Eye (tissue), 1 donor: ENCODE measurements at regions not wholly inside any gene's neighbourhood (a gene's known extent, or its start where the extent isn't known, plus 50 kb on each side); places are given as distances from the start of the nearest gene placed in this dataset.

Experiments used
- DNase-seq: peaks from one replicate; pipeline ENCODE4 v3.0.0-alpha.2; 2015

DNA sequence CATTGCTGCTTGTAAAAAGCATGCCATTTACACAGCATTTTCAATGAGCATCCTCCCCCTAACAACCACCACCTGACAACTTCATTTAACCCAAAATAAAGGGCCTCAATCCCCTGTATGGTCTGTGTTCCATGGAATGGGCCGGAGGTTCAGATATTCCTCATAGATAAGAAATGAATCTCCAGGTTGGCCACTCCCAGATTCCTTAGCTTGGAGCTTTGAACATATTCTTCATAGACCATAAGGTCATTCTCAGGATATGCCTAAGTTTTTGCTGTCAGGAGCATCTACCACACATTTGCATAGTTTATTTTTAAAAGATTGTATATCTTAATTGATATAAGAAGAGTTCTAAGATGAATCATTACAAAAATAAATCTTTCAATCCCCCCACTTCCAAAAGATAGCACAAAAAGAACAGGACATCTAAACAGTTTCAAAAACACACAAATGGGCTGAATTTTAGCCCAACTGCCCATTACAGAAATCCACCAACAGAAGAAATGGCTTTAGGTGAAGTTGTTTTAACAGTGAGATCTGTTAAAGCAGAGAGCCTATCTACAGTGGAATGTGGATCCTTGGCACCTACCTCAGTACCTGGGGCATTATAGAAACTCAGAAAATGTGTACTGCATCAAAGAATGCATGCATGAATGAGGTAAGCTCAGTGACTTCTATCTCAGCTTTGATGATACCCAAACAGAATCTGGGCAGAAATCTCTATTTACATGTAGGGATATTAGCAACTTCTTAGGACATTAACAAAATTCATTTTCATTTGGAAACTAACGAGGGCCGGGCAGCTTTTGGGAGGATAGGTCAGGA is 179.8 kb downstream of the SEC61B start:
- DNase-seq: no peak

DNA sequence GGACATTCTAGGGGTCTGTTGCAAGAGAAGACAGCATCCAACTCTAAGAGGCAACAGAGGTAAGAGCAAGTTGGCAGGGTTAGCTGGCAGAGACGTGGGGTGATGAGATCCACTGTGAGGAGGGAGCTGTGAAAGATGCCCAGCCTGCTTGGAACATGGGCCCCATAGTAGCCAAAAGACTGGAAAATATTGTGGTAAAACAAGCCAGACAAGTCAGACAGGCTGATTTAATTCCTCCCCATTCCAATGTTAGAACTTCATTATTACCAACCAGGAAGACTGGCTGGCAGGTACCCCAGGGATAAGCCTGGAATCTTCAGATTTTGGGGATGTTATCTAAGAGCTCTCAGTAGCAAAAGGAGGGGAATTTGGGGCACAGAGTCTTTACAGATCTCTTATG is 181.3 kb downstream of the SEC61B start:
- DNase-seq: no peak

DNA sequence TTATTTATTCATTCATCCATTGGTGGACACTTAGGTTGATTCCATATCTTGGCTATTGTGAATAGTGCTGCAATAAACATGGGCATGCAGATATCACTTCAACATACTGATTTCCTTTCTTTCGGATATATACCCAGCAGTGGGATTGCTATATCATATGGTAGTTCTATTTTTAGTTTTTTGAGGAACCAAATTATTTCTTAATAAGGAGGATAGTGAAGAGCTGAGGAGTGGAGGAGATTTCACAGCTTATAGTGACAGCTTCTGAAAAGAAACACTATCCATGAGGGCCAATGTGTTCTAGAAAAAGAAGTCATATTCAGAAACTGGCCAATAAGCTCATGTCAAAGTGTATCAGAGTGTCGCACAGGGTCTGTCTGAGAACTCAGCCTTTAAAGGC is 183.3 kb downstream of the SEC61B start:
- no peak for DNase-seq

DNA sequence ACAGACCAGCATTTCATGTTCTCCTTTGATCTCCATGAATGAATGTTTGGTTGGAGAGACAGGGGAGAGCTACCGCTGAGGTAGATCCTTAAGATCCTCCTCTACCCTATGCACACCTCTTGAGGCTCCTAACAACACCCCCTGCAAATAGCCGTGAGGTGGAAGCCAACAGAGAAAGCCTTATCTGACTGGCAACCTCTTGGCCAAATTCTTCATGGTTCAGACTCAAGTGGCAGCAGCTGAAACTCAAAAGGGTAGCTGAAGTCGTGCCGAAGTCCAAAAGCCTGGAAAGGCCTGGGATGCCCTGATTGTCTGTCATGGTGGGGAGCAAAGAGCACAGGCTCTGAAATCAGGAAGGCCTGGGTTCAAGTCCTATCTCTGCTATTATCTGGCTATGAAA is 184.9 kb downstream of the SEC61B start:
- DNase-seq: no peak

DNA sequence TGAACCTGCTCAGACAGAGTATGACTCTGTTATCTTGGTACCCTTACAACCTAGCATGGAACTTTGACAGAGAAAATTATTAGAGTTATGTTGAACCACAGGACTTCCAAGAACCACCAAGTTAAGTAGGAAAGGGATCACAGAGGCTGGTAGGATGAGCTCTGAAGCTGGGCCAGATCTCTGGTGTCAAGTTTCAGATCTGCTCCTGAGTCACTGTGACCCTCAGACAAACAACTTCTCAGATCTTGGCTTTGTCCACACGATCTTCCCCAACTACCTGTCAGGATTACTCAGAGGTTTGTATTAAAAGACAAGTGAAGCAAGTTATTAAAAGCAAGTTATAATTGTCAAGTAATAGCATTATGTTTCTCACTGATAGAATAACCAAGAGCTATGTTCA is 189.0 kb downstream of the SEC61B start:
- DNase-seq: no peak

DNA sequence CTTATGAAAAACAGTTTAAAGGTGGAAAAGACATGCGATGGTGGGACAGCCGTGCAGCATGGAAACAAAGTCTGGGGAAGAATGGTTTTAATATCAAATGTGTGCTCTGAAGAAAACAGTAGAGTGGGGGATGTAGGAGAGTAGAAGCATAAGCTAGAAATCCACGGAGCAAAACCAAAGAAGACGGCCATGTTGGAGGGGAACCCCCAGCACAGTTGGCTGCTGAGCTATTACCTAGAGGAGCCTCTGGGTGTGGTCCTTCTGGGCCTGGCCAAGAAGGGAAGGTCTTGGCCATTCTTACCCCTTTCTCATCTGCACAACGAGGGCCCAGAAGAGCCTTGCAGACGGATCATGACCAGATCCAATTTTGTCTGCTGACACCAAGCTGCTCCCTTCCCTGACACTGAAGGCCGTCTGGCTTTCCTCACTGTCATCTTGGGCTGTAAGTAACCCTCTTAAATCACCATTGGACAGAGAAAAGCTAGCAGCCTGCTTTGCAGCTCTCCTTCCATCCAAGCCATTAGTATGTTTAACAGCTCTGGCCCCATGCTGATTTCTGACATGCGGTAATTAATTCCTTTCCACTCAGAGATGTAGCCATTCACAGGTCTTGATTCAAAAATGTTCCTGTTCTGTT is 189.5 kb downstream of the SEC61B start:
- DNase-seq: peak; percentile 37

DNA sequence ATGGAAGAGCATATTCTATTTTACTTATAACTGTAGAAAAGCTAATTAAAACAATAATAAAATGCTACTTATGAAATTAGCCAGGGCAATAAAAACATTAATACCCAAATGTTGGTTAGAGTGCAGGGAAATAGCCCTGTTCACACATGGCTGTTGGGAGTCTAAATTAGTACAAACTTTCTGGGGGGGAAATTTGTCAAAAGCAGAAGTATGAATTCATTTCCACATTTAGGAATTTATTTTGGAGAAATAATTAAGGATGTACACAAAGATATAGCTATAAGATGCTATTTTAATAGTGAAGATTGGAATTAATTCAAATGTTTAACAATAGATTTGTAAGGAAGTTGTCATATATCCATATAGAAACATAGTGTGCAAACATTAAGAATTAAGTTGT is 190.5 kb downstream of the SEC61B start:
- DNase-seq: no peak

DNA sequence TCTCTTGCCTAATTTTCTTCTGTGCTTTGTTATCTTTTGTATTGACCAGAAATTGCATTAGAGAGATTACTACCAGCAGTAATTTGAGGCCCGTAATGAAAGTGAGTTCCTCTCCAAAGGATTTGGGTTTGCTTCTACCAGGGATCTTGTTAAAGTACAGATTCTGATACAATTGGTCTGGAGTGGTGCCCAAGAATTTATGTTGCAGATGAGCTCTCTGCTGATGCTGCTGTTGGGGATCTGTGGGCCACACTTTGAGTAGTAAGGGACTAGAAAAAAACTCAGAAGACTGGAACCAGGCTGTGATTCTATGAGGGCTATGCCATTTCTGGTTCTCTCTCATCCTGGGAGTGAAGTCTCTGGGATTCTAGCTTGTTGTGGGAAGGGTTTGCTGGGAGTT is 192.2 kb downstream of the SEC61B start:
- no peak for DNase-seq

DNA sequence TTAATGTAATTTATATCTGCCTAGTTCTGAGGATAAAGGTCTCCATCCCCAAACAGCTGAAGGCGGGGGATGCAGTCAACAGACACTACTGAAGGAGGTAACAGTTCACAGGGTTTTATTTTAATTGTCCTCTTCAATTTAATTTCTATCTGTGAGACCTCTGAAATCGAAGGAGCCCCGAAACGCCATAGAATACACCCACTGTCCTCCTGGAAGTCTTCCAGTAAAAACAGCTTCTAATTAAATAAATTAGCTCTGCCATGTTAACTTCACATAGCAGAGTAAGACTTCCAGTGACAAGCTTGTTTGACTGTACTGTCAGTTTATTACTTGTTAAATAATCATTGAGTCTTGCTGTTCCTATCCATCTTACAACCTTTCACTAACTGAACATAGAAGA is 193.5 kb downstream of the SEC61B start:
- DNase-seq: no peak

DNA sequence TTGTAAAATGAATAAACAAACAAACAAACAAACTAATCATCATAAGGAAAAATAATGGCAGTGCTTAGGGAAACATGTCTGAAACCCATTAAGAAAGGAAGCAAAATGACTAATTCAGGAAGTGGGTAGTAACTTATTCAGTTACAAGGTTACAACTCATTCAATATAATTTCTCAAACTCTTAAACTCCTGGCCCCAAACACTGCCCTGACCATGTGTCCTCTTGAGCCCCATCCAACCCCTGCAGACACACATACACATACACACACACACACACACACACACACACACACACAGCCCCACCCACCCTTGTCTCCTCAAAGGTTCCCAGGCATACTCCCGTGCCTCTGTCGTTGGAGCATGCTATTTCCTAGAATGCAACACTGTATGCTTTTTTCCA is 193.9 kb downstream of the SEC61B start:
- DNase-seq: no peak

DNA sequence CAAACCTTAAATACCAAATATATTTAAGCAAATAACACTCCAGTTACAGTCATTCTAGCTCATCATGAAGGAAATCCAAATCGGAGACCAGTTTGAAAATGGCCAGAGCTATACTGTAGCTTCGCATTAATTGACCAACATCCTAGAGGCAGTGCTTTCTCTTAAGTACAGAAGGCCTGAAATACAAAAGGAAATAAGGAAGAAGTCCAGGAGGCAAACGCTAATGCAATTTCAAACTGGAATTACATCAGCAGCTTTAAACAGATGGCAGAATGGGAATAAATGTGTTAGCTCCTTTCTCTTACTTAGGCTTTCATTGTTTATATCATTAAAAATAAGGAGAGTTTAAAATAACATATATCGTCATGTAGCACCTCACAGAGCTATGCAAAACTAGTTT is 197.0 kb downstream of the SEC61B start:
- no peak for DNase-seq

DNA sequence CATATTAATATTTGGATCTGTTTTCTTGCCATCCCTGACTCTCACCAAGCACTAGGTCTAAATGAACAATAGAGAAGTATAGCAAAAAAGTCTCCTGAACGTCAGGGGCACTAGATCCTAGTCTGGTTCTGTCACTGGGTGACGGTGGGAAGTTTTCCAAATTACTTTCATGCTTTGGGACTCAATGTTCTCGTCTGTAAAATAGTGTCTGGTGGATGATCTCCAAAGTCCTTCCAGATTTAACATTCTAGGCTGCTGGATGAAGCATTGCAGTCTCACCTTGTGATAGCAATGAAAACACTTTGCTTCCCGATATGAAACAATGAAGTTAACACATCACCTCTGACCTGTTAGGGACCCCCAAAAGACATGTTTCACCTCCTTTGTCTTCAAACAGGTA is 199.3 kb downstream of the SEC61B start:
- DNase-seq: no peak

DNA sequence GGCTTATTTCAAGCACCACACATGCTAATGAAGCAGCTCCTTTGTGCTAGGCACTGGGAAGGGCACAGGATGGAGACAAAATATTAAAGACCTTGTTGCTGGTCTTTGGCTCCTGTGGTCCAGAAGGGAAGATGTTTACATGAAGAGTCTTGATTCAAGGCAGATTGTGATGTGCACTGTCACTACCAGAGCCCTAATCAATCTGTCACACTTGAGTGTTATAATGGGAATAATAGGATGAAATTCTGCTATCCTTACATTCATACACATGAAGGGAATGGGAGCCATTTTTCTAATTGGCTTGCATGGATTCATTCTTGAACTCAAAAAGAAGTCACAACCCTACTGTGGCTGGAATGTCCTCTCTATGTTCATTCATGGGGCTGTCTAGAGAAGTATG is 203.0 kb downstream of the SEC61B start:
- no peak for DNase-seq

DNA sequence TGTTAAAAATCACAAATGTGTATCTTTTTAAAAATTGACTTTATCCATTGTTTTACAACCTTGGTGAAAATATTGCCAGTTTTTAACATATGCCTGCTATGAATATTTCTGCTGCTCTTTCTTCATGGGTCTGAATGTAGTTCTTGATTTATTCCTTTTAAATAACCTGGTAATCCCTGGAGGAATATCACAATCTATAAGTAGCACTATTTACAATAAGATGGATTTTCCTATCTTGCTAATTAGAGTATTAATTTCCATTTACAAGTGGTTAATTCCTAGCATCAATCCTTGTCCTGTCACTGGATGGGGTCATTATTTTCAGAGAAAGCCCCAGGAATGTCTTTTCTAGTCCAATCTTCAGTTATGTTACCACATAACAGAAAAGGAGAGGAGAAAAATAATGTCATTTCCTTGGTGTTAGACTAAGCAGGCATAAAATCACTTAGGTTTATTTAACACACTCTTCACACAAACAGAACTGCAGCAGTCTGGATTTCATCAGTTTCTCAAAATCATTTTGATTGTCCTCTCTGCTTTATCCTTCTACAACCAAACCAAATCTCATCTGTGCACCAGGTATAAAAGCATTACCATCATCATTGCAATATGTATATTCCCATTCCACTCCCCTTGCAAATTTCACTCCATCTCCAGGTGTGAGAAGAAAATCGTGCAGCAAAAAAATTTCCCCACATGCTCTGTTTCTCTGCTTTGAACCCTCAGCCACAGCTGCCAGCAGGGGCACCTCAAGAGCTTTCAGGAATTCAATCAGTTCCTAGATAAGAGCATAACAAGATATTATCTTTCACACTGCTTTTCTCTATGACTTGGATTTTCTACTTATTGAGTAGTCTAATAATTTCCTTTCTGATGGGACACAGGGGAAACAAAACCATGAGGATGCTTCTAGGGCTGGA is 204.1 kb downstream of the SEC61B start:
- DNase-seq: no peak

DNA sequence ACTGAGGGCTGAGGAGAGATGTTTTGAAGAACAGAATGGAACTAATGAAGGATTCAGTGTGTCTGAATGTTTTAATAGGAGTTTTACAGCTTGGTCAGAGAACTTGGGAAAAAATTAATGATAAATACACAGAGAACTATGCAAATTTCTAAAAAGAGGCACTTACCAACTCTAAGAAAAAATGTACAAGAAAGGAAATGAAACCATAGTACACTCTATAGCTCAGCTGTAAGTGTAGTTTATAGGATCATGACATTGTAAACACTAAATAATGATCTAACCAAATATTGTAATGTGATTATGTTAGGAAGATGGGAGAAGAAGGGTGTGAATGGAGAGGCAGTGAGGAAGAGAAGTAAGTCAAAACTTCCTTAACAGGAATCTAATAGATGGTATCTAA is 205.2 kb downstream of the SEC61B start:
- no peak for DNase-seq

DNA sequence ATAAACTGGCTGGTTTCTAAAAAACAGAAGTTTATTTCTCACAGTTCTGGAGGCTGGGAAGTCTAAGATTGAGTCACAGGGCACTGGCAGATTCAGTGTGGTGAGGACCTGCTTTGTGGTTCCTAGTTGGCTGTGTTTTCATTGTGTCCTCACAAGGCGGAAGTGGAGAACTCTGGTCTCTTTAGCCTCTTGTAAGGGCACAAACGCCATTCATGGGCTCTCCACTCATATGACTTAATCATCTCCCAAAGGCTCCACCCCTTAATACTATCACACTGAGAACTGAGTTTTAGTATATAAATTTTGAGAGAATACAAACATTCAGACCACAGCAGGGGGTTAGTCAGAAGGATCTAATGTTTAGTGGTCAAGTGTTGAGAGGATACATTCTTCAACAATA is 208.2 kb downstream of the SEC61B start:
- no peak for DNase-seq

DNA sequence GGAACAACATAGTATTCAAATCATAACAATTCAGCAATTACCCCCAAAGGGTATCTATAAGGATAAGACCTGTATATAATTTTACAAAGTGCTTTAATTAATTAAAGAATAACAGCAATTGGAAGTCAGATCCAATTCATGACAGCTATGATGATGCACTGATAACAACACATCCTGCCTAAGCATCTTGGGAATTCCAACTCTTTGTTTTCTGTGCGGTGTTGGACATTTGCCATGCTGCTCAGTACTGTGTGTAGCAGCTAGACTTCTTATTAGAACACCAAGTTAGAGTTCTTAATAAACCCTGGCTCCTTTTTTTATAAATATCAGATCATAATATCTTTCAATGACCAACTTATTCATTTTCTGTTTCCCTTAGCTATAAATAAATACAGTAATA is 209.0 kb downstream of the SEC61B start:
- no peak for DNase-seq

DNA sequence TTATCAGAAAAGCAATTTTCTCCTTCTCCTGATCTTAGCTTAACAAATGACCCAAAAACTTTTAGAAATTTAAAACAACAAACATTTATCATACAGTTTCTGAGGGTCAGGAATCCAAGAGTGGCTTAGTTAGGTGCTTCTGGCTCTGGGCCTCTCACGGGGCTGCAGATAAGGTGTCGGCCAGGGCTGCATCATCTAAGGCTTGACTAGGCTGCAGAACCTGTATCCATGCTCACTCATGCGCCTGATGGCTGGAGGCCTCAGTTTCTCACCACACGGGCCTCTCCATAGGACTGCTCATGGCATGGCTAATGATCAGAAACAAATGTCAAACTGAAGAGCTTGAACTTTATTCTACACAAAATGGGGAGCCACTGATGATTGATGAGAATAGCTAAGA is 210.0 kb downstream of the SEC61B start:
- no peak for DNase-seq

DNA sequence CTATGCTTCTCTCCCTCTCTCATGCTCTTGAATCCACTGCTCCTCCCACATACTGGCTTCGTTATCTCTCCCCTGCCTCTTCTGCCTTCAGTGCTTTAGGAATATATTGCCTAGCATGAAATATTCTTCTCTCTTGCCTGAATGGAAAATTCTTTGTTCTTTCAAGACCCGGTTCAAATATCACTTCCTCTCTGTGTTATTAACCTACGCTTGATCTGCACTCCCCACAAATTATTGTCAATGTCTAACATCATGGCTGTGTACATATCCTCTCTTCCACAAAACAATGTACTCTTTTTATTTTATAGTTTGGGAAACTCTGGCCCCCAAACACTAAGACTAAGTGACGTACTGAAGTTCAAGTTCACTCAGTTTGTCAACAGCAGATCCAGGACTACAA is 211.0 kb downstream of the SEC61B start:
- DNase-seq: no peak

DNA sequence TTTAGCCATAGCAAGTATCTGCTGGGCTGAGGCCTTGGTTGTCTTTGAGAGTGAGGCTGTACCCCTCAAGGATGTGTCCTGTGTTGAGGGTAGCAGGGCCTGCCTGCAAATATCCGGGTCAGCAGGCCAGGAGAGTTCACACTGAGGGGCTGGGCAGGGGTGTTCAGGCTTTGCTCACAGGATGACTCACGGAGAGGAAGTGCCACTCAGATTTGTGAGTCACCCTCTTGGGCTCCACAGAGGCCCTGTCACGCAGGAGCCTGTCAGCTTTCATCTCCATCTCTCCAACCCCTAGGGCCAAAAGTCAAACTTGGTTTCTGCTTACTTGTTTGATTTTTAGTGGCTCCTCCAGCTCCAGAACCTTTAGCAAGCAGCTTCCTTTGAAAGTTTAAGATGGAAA is 211.5 kb downstream of the SEC61B start:
- DNase-seq: peak; percentile 52

DNA sequence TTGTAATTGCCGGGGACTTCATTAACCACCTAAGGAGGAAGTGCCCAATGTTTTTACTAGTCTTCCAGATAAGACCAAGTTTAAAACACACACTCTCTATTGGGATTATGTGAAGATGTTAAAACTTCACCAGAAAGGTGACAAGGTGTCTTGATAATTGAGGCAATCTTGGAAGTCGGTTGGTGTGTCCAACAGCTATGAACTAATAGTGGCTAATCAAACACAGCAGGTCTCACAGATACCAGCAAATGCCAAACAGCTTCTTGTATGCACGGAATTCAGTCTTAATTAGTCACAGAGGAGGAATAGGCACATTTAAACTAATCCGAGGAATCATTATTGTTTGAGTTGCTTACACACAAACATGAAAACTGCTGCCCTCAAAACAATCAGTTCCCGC is 214.5 kb downstream of the SEC61B start:
- no peak for DNase-seq

DNA sequence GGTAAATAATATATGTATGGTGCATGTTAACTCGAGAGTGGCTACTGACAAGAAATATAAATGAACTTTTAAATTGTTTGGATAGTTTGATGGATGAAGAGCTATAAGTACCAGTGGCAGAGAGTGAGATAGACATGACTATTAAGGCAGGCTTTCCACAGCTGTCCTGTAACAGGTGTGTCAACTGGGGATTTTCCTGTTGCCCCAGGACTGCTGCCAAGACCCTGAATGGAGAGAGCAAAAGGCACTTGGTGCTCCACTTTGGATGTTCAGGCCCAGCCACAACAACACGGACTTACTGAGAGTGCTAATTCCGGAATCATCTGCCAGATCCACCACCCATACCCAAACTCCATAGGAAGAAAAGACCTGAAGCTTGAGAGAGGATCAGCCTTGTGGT is 215.1 kb downstream of the SEC61B start:
- no peak for DNase-seq

DNA sequence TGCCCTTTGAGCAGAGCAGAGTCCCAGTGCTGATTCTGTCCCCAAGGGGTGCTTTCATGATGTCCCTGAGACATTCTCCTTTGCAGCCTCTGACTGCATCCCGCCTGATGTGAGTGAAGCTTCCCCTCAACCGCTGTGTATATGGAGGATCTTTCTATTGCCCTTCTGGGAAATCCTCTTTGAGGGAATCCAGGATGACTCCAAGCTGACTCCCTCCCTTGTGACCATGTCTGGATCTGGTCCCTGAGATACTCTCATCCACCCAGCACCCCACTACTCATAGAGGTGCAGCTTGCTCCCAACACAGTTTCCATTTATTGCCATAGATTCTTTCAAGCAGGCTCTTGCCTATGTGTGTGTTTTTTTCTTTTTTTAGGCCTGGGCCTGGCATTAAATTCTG is 216.5 kb downstream of the SEC61B start:
- DNase-seq: no peak

DNA sequence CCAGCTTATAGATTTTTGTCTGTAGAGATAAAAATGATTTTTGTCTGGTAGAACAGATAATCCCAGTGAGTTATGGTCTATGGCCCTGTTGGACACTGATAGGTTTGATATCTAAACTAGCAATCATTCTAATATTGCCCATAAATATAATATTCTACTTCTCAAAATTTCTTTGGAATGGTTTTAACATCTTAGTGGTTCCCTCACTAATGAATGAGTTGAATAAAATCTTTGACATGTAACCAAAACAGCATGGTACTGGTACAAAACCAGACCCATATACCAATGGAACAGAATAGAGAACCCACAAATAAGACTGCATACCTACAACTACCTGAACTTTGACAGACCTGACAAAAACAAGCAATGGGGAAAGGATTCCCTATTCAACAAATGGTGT is 219.7 kb downstream of the SEC61B start:
- no peak for DNase-seq
